ENCODE measurements at regions not wholly inside any gene's neighbourhood (a gene's known extent, or its start where the extent isn't known, plus 50 kb on each side); places are given as distances from the start of the nearest gene placed in this dataset.

DNA sequence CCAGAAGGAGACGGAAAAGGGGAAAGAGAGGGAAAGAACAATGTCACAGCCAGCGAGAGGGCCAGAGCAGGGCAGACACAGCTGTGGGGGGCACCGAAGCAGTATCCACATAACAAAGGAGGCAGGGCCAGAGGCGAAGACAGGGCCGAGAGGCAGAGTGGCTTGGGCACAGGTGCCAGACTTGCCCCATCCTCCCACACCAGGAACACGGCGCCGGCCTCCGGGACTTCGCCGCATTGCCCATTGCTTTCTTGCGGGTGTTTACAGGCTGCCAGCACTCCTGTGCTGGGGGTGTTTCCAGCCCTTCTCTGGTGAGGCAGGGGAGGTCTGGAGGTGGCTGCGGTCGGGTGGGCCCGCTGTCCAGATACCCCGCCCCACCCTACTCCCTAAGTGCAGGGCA is 78.0 kb downstream of the ENGASE start:
- DNase-seq (ENCODE audit: low spot score): no peak

DNA sequence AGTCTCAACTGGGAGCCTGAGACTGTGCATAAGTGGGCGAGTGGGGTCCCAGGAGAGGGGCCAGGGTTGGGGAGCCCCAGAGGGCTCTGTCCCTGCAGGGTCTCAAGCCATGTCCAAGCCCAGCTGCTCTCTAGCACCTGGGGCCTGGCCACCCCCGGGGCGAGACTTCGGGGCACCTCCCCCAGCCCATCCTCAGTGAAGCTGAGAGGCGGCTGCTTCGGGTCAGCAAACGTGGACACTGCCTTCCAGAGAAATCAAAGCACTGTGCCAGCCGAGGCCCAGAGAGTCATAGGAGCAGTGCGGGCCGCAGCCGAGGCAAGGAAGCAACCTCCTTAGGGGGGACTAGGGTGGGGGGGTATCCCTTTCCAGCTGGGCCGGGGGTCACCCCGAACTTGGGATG is 77.5 kb downstream of the ENGASE start:
- DNase-seq (ENCODE audit: low spot score): no peak

GRCh38 chr17:79150799-79151198 is 76.2 kb downstream of the ENGASE start:
- DNase-seq (ENCODE audit: low spot score): no peak

DNA sequence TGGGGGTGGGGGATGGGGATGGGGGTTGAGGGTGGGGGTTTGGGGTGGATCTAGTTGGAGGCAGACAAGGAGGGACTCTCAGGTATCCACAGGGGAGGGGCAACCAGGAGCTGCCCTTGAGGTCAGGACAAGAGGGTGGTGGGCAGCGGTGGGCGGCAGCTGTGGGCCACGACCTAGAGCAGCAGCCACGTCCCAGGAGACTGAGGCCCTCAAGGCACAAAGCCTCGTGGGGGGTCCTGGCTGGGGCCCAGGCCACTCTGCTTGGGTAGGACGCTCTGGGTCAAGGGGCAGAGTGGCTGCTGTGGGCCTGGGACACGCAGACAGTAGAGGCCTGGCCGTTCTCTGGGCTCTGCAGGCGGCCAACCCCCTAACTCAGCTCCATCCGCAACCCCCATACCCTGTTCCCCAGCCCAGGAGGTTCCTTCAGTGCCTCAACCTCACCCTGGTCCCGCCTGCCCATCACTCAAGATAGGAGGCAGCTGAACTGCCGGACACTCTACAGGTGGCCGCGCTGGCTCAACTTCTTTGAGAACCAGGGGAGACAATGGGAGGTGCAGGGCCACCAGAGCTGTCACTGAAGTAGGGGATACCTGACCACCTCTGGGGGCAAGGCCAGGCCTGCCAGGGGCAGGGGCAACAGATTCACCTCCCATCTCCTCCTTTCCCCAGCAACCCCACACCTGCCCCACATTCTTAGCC is 75.6 kb downstream of the ENGASE start:
- no peak for DNase-seq (ENCODE audit: low spot score)

DNA sequence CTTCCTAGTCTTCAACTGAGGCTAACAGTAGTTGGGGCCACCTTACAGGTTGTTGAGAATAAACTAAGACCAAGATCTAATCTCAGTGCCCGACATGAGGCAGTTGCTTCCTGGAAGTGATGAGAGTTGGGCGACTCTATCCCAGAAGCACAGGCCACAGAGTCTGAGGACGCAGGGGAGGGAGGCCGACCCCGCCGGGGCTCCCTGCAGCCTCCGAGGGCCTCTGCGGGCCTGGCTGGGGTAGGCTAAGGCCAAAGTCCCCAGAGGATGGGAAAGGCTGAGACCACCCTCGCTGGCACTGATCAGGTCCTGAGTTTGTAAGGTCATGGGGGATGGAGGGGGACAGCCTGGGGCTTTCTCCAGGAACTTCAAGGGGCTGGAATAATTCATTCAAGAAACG is 74.0 kb downstream of the ENGASE start:
- DNase-seq (ENCODE audit: low spot score): no peak

- no peak for DNase-seq (ENCODE audit: low spot score)
Observed at GRCh38 chr17:79147746-79148506, 73.3 kb downstream of the ENGASE start.

- DNase-seq (ENCODE audit: low spot score): no peak
Observed at GRCh38 chr17:79146562-79146961, 71.9 kb downstream of the ENGASE start.

- no peak for DNase-seq (ENCODE audit: low spot score)
Observed at GRCh38 chr17:79145548-79145947, 70.9 kb downstream of the ENGASE start.

DNA sequence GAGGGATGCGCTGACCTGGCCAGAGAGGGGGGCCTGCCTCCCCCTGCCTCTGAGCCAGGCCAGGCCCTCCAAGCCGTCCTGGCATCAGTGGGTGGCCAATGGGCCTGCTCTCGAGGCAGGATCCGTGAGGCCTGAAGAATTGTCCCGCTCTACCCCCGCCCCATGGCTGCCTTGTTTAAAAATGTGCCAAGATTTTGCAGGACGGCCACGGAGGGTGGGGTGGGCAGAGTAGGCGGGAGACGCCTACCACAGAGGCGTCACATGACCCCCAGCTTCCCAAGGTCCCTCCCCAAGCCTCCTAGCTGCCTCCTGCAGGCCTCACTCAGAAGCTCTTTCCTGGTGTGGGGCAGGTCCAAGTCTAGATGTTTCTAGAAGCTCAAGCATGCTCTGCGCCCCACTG is 69.5 kb downstream of the ENGASE start:
- DNase-seq (ENCODE audit: low spot score): no peak

GRCh38 chr17:79142375-79142774 is 67.8 kb downstream of the ENGASE start:
- DNase-seq (ENCODE audit: low spot score): no peak

- DNase-seq (ENCODE audit: low spot score): no peak
Observed at GRCh38 chr17:79141578-79142355, 67.1 kb downstream of the ENGASE start.

GRCh38 chr17:79138826-79139225 is 64.2 kb downstream of the ENGASE start:
- no peak for DNase-seq (ENCODE audit: low spot score)

GRCh38 chr17:79137789-79138165 is 63.2 kb downstream of the ENGASE start:
- no peak for DNase-seq (ENCODE audit: low spot score)

DNA sequence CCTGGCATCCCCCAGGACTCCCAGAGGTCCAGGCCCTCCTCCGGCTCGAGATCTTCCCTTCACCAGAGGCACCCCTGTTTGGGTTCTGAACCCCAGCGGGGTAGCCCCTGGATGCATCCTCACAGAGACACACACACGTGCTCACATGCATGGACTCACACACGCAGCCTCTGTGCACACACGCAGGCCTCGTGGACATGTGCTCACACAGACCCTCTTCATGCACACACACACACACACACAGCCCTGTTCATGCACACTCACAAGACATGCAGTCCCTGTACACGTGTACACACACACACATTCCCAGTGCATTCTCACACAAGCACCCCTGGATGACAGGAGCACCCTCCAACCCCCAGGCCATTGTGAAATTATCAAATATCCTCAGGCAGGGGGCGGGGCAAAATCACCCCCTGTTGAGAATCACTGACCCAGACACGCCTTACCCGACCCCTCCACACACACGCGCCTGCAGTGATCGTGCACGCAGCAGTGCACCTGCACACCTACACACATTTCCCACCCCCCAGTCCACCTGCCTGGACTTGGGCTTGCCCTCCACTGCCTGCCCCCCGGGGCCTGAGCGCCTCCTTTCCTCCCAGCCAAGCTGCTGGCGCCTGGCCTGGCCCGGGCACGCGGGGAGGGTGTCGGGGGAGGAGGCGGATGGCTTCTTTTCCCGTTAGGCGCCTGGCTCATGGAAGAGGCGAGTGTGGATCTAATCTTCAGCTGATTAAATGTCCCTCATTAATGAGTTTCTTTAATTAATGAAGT is 62.6 kb downstream of the ENGASE start:
- DNase-seq (ENCODE audit: low spot score): no peak

DNA sequence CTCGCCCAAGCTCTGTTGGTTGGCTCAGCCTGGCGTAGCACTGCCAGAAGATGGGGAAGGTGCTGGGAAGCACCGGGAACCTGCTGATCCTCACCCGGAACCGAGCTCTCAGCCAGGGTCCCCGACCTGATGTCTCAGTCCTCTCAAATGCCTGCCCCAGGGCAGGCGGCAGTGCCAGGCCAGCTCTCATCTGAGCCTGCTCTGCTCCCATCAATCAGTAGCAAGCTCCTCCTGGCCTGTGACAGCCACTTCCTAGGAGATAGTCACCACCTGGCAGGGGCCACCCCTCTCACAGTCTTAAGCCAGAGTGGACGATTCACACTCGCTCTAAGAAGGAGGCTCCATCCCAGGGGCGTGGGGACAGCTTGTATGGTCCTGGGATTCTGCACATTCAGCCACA is 62.0 kb downstream of the ENGASE start:
- DNase-seq (ENCODE audit: low spot score): no peak

Measured in GM03348 (cell line).